AG08396 (cell line): ENCODE measurements at regions not wholly inside any gene's neighbourhood (a gene's known extent, or its start where the extent isn't known, plus 50 kb on each side); places are given as distances from the start of the nearest gene placed in this dataset.

Source experiments
- DNase-seq: peaks from one replicate; pipeline ENCODE4 v3.0.0; 2012; ENCODE audit warnings: low spot score, mixed read lengths

DNA sequence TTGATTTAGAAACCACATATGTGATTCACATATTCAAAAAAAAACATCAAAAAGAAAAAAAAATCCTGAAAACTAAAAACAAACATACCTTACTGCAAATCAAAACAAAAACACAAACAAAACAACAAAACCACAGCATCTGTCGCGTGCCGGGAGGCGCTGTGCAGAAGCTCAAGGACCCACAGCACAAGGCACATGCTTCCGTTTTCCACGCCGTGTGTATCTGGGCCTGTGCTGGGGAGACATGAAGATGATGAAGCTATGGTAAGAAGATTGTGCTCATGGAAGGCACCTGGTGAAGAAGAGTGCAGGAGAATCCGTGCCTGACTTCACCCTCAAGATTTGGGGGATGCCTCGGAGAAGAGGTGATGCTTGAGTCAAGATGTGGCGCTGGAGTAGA, 788.9 kb upstream of the ARRDC4 start:
- no peak for DNase-seq

DNA sequence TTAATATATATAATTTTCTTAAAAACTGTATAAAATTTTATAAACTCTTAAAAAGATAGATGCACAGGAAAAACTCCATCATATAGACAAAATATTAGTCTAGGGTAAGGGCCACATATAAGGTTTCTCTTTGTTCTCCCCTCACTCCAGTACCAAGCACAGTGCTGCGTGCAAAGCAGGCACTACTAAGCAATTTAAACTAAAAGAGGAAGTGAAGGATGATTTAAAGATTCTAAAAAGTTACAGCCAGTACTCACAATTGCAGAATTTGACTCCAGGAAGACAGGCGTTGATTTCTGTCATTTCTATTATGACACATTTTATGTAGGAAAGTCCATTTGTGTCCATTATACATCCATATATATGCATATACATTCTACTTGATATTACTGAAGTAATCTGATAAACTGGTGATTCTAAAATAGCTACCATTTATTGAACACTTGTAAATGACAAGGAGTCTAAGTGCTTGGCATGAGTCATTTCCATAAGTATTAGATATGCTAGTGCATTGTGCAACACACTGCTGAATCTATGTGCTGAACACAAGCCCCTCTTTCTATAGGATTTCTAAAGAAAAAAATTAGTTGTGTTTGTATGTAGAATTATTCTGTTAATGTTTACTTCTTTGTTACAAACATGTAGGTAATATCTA, 785.5 kb upstream of the ARRDC4 start:
- no peak for DNase-seq

DNA sequence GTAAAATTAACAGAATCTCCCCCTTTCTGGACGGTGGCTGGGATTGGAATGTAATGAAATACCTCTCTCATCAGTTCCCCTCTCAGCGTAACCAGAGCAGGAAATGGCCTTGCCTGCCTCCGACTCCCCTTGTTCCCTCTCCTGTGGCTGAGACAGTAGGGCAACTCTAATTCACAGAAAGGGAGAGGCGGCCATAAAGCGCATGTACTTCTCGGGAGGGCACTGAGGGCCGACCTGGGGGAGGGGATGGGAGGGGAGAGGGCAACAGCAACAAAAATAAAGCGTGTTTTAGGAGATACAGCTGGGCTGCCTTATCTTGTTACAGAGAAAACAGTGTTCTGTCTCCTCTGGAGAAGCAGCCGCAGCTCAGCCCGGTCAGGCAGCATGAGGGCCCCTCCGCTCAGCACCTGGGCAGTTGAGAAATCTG, 783.3 kb upstream of the ARRDC4 start:
- DNase-seq, result no peak

DNA sequence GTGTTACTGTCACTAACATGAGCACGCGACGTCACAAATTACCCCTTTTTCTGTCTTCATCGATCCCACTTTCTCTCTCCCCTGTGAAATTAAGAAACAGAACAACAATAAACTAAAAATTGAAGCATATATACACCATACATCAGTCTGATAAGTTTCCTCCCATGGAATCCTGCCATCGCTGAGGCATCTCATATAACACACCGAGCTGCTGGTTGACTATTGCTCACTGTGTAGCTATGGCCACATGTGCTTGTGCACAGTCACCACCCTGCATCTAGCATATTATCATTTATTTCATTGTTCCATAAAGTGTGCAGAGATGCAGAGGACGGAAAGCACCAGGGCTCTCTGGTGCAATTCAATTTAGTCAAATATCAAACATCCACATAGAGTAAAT, 777.9 kb upstream of the ARRDC4 start:
- no peak for DNase-seq

DNA sequence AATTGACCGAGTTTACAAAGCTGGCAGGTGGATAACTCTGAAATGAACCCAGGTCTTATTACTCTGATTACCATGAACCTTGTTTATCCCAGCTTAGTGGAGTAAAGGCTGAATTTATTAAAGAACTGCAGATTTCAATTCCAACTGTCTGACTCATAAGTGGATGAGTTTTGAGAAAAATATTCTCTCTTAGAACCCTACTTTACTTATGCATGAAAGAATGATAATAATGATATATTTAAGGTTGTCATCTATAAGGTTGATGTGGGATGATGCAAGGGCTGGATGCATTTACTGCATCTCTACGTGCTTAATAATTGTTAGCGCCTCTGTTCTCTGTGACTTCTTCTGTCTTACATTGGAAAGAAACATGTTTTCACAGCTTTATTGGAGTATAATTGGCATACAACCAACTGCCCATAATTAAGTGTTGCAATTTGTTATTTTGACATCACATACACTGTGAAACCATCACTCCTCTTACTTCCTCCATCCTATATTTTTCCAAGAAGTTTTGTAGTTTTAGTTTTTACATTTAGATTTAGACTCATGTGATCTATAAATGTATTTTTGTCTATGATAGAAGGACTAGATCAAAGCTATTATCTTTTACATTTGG, 771.2 kb upstream of the ARRDC4 start:
- DNase-seq, result no peak

DNA sequence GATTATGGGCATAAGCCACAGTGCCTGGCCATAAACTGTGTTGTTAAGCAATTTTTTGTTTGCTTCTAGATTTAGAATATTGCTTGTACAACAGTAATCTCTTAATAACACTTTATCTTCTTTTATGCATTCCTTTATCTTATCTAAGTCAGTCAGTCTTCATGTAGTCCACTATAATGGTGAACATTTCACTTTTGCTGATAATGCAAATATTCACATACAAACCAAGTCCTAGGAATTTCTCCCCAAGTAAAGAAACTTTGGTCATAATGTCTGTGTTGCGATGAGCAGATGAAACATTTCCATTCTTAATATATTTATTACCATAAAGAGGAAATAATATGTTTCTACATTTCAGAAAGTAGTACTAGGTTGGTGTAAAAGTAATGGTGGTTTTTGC, 765.8 kb upstream of the ARRDC4 start:
- DNase-seq, result no peak

DNA sequence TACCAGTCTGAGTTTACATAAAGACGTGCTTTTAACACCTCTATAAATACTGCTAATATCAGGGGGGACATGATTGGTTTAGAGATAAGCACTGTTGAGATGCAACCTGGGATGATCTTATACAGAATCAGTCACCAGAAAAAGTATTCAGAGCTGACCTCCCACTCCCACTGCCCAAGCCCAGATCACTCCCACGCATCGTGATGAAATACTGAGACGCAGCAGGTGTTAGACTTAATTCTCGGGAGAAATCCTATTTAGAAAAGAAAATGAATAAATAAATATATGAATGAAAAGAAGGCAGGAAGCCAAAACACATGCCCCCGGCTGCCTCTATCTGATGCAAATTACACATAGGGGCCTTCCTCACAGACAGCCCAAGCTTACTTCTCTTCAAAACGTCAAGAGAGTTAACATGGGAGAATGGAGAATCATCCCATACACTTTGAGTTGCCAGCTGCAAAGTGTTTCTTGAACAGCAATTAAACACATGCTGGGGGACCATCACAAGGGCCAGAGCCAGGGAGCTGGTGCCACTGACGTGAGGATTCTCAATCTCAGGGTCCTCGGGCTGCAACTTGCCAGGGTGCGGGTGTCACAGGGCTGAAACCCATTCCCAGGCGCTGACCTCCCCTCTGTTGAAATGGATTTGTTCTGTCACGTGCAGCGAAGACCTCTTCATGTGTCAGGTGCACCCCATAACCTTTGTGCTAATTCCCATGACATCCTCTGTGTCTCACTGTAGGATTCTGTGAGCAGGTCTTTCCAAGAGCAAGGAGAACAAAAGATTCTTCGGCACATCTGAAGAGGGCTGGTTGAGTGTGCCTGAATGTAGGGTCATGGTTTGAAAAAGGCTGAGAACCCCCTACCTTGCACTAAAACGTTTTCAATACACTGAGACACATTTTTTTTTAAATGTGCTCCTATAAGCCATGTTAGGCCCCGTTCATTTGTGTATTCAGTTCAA, 764.2 kb upstream of the ARRDC4 start:
- DNase-seq, result no peak

DNA sequence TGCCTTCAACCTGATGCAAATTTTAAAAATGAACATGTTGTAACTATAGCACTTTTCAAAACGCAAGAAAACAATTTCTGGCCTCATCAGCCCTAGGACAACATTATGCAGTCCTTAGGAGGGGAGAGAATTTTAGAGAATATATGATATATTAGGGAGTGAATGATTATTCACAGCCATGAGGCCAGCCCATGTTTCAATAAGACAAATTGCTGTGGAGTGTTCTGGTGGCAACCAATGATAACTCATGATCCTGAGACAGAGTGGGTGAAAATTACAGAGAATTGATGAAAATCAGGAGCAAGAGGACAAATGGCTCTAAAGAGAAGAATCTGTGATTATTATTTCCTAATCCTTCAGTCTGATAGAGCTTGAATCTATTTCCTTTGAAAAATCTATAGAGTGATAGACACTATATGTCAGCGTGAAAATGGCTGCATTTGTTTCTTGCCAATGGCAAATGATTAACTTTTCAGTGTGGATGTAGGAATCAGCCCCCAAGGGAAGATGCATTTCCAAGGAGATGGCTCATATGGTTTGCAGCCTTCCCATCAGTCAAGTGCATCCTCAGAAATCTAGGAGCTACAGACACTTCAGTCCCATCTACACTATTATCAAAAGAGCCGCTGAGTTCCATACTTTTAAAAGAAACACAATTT, 761.0 kb upstream of the ARRDC4 start:
- DNase-seq, result no peak

DNA sequence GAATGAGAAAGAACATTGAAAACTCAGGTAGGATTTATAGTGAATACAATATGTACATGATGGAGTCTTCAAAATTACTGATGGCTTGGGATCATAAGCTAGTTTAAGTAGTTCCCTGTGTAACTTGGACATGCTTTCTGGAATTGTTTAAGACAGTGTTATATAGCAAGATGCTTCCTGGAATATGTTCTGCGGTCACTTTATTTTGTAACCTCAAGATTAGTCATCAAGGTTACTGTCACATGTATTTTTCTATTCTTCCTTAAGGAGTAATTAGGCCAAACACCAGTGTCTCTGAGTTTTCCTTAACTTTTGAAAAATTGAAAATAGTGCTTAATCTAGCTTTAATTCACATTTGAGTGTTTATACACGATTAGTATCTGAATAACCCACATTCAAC, 760.3 kb upstream of the ARRDC4 start:
- DNase-seq, result no peak

DNA sequence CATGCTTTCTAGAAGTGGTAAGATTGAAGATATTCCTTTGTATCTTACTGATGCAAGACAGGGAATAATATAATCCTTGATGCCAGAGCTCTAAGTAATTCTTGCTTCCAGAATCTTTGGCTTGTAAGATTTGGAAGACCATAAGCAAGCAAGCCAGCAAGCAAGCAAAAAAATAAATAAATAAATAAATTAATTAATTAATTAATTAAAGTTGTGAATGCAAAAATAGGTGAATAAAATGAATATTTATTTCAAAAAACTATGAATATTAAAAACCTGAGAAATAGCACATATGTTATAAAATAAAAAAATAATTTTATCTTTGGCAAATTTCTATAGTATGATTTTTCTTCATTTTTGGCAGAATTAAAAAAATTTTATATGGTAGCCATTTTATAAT, 750.2 kb upstream of the ARRDC4 start:
- DNase-seq, result no peak

DNA sequence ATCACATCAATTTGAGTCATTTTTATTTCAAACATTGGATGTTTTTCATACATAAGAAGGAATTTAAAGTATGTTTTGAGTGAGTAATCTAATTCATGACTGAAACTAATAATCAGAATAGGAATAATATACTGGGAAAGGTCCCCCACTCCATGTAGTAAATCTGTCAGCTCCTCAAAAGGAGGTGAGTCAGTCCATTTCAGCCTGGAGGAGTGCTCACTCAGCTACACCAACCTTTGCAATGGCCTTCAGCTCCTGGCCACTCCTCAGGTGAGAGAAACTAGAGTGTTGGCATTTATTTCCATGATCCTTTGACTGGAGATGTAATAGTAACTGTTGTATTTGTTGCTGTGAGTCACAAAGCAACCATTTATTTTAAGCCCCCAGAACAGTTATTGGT, 744.9 kb upstream of the ARRDC4 start:
- DNase-seq, result no peak

DNA sequence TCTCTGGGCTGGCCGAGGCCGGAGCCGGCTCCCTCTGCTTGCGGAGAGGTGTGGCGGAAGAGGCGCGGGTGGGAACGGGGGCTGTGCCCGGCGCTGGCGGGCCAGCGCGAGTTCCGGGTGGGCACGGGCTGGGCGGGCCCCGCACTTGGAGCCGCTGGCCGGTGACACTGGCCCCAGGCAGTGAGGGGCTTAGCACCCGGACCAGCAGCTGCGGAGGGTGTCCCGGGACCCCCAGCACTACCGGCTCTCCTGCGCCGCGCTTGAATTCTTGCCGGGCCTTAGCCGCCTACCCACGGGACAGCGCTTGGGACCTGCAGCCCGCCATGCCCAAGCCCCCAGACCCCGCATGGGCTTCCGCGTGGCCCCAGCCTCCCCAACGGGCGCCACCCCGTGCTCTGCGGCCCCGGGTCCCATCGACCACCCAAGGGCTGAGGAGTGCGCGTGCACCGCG, 736.3 kb upstream of the ARRDC4 start:
- DNase-seq, result no peak

DNA sequence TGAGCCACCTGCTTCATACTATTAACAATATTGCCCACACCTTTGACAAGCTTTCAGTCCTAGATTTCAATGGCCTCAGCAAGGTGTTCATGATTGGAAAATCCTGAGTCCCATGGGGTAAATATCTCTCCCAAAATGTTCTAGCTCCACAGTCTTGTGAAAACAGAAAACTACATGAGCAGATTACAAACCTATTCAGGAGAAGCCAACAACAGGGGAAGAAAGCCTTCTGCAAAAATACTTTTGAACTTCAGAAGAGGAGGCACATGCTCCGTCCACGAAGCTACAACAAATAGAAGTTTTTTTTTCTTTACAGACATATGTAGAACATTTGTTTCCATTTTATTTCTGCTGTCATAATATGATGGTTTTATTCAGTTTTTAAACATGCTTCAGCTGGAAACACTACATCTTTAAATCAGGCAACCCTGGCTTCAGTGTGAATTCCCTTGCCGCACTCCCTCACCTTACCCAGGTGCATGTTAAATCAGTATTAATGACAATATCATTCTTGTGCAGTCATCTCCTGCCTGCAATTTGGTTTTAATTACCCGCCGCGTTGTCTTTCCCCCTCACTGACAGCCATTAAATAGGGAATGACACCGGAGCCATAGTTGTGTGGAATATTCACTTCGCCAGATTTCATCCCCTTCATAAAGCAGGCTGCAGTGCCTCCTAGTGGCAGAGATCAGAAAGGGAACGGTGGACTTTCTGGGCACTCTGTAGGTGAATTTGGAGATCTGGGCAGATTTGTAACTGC, 725.5 kb upstream of the ARRDC4 start:
- DNase-seq, result peak; percentile 69

DNA sequence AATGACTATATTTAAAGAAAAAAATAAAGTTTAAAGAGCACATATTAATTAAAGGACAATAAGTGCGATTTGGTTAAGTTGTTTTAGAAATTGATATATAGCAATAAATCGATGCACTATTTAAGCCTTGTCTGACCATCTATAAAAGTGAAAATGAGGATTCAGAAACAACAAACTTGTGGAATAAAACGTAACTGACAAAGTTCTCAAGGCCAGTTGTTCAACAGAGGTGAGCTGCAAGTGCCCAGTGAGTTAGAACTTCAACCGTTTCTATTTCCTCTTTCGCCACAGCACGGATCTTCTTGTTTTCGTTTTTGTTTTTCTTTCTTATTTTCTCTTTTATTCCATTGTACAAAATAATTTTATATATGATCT, 724.9 kb upstream of the ARRDC4 start:
- DNase-seq, result no peak

DNA sequence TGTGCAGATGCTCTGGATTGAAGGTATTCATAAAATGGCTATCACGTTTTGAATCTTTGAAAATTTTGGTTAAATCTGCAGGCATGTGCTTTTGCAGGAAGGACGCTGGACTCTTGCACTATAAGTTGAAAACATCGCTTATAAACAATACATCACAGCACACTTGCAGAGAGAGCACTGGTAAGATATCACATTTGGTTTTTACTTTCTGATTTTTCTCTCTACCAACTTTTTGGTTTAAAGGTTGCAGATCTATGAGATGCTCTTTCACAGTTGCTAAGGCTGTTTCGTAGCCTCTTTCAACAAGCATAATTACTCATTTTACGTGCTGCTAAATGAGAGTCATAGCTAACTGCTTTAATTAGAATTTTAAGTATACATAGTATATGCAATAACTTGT, 724.4 kb upstream of the ARRDC4 start:
- DNase-seq, result no peak

DNA sequence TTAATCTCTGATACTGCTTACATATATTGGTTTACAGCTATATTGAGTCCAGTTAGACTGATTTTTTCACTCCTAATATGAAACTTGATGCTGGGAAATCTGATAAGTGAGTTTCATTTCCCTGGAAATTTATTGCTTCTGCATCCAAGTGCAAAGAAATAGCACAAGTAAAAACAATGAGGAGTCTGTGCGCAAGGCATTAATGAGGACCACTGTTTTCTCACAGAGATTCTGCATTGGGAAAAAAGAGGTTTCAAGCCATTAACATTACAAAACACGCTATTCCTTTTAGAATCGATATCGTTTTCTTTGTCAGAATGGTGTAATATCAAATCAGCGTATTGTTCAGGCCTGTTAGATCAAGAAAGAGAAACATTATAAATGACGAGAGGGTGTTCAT, 723.3 kb upstream of the ARRDC4 start:
- no peak for DNase-seq

DNA sequence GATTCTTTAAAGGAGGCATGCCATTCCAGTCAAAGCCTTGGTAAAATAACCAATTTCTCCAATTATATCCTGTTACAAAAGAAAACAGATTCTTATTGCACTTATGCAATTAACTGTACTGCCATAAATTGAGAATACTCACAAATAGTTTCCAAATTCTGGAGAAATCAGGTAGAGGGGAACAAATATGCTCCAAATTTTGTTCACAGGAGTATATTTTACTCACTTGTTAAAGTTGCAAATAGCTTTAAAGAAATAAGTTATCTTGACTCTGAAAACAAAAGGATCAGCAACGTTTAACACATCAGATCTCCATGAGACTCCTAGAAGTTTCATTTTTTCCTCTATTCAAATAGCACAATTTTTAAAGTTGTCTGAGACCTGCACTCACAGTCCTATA, 712.1 kb upstream of the ARRDC4 start:
- no peak for DNase-seq

DNA sequence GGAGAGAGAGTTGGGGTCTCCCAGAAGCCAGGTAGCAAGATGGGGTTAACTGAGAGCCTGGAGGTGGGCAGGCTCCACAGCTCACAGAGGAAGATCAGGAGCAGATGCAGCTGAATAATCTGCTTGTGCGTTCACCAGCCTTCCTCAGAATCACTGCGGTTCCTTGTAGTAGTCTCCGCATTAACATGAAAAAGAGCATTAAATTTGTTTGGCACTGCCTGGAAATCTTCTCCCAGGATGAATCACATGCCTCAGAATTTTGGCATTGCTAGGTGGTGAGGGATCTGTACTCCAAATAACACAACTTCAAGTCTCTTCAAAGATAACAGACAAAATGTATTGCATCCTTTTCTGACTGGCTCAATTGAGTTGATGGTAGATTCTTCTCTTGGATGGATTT, 700.6 kb upstream of the ARRDC4 start:
- DNase-seq, result no peak

DNA sequence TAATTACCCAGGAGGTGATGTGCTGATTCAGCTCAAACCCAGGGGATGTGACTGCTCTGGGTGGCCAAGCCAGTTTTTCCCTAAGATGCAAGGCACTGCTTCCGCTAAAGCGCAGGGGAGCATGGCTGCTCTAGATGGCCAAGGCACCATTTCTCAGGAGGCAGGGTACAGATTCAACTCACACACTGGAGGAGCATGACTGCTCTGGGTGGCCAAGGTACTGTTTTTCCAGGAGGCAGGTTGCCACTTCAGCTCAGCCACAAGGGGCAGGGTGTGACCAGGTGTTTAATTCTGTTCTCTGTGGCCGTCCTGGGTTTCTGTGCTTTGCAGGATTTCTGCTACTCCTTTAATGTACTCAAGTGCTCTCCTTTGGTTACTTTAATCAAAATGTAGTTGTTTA, 659.3 kb upstream of the ARRDC4 start:
- DNase-seq, result no peak

DNA sequence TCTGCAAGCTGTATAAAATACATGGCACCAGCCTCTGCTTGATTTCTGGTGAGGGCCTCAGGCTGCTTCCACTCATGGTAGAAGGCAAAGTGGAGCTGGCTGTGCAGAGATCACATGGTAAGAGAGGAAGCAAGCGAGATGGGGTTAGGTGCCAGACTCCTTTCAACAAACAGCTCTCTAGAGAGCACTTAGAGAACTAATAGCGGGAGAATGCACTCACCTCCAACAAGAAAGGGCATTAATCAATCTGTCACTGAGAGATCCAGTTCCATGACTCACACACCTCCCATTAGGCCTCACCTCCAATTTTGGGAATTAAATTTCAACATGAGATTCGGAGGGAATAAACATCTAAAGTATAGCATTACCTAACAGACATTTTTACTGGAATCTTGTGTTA, 644.1 kb upstream of the ARRDC4 start:
- no peak for DNase-seq

DNA sequence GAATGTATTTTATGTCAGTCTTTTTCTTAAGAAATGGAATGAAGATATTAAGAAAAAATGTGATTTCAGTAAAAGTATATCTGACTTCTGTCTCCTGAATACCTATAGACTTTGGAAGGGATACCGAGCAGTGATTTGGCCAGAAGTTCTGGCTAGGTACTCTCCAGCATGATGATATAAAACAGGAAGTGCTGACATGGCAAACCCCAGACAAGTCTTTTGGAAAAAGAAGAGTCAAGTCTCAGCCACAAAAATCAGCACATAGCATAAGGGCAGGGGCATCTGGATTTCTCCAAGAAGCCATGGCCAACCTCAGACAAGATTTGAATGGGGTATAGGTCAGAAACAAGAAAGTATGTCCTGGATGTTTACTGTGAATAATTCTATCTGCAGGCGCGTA, 643.3 kb upstream of the ARRDC4 start:
- no peak for DNase-seq

DNA sequence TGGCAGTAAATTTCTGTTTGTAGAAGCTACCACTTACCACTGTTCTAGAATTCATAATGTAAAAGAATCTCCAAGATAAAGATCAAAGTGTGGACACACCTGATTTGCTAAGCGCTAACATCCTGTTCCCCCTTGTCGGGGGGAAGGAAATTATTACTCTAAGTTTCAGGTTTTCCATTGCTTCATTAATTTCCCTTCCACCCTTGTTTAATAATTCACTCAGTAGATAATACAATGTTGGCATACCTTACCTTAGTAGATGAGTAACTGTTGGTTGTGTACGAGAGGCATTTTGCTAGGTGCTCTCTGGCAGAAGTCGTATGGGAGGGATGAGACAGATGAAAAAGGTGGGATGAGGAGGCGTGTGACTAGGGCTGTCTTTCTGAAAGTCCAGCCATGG, 641.2 kb upstream of the ARRDC4 start:
- DNase-seq, result no peak
